Ectodermal cell (in vitro differentiated cells): ENCODE measurements at regions not wholly inside any gene's neighbourhood (a gene's known extent, or its start where the extent isn't known, plus 50 kb on each side); places are given as distances from the start of the nearest gene placed in this dataset.

Experiments
- H3K27ac ChIP-seq: 2 replicates; pipeline ENCODE4 v1.7.0; 2013; ENCODE audit warnings: mild to moderate bottlenecking, low read depth, low read length; ENCODE audit not compliant: insufficient read depth, poor library complexity, severe bottlenecking
- H3K27me3 ChIP-seq: 2 replicates; pipeline ENCODE4 v1.7.0; 2013; ENCODE audit warnings: mild to moderate bottlenecking, low read length; ENCODE audit not compliant: insufficient read depth, control insufficient read depth, poor library complexity, severe bottlenecking
- H3K36me3 ChIP-seq: one replicate; pipeline ENCODE4 v1.7.0; 2013; ENCODE audit warnings: low read length; ENCODE audit not compliant: control insufficient read depth, insufficient read depth
- H3K4me1 ChIP-seq: one replicate; pipeline ENCODE4 v1.7.0; 2013; ENCODE audit warnings: low read length; ENCODE audit not compliant: control insufficient read depth, insufficient read depth
- H3K4me3 ChIP-seq: 2 replicates; pipeline ENCODE4 v1.7.0; 2013; ENCODE audit warnings: low read depth, low read length, control low read depth; ENCODE audit not compliant: insufficient read depth
- H3K9me3 ChIP-seq: 2 replicates; pipeline ENCODE4 v1.7.0; 2013; ENCODE audit warnings: mild to moderate bottlenecking, low read length, moderate library complexity; ENCODE audit not compliant: control insufficient read depth
- WGBS, 2 experiments: methylation state at CpG; one replicate each; pipeline ENCODE4 v1.1.7; 2013; ENCODE audit warnings: missing lambda C conversion rate in 2 of 2; 5-methylcytosine and 5-hydroxymethylcytosine counted together

DNA sequence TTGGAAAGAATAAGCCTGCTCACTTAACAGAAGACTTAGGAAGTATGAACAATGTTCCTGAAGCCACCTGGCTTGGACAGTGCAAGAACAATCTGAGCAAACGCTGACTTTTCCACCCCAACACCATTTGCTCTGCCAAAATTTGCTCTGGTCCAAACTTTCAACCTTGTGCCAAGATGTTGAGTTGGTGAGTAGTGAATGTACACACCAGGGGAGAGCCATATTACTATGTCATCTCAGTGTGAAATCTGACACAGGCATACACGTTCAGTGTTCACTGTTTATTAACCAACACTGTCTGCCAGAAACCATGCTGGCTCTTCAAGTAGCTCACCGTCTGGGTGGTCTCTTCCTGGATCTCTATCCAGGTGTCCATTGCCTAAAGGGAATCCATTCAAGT is 152.9 kb upstream of the LPP start:
- H3K27ac ChIP-seq, result no peak overlapping the region

DNA sequence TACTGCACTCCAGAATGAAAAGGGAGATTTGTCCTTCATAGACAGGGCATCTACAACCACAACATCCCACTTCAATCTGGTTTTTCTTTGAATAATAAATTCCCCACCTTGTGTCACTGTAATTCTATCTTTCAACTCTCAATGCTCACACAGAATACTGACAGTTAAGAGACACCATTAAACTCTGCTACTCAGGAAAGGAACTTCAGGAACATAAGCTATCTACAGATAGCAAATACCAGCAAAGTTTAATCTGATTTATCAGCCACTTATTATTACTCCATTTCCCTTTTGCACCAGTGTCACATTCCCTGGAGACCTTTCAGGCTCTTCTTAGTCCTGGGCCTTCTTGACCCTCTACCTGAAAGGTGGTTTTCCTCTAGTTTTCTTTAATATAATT is 152.0 kb upstream of the LPP start:
- peaks cover 7% of the 10 kb centered on the region for H3K4me1 ChIP-seq
- H3K27me3 ChIP-seq, result no peaks in the 10 kb centered on the region
- no peak overlapping the region for H3K4me3 ChIP-seq
- no peak overlapping the region for H3K27ac ChIP-seq
- H3K36me3 ChIP-seq, result no peaks in the 10 kb centered on the region
- H3K9me3 ChIP-seq, result no peaks in the 10 kb centered on the region

More for the DNA sequence above, 152.9 kb upstream of the LPP start:
- 89 to 94% methylated on average over 2 to 3 of the region's 3 CpGs for WGBS, 2 experiments
- Histone ChIP-seq H3K4me1 (peaks cover 7% of the 10 kb centered on the region), H3K27me3 (no peaks in the 10 kb centered on the region), H3K9me3 (no peaks in the 10 kb centered on the region), H3K36me3 (no peaks in the 10 kb centered on the region), H3K4me3 (no peak overlapping the region)

DNA sequence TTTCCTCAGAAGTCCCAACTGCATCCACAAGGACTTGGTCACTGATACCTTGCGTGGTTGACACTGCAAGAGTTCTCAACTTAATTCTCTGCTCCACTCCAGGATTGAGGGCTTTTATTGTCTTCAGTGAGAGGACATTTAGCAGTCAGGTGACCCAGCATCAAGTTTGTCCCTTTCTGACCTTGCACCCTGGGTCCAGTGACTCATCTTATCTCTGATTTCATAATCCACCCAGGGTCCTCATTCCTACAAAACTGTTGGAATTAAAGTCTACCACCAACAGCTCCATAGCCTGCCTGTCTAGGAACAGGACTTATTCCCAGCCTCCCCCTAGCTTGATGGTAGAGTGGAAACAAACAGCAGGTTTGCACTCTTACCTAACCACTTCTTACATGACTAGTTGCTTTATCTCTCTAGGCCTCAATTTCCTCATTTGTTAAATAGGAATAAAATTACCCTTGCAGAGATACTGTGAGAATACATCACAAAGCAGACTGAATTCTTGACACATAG is 151.3 kb upstream of the LPP start:
- 90 to 100% methylated on average over 1 of the region's 1 CpG for WGBS, 2 experiments
- Histone ChIP-seq H3K36me3 (no peaks in the 10 kb centered on the region), H3K27me3 (no peaks in the 10 kb centered on the region)

DNA sequence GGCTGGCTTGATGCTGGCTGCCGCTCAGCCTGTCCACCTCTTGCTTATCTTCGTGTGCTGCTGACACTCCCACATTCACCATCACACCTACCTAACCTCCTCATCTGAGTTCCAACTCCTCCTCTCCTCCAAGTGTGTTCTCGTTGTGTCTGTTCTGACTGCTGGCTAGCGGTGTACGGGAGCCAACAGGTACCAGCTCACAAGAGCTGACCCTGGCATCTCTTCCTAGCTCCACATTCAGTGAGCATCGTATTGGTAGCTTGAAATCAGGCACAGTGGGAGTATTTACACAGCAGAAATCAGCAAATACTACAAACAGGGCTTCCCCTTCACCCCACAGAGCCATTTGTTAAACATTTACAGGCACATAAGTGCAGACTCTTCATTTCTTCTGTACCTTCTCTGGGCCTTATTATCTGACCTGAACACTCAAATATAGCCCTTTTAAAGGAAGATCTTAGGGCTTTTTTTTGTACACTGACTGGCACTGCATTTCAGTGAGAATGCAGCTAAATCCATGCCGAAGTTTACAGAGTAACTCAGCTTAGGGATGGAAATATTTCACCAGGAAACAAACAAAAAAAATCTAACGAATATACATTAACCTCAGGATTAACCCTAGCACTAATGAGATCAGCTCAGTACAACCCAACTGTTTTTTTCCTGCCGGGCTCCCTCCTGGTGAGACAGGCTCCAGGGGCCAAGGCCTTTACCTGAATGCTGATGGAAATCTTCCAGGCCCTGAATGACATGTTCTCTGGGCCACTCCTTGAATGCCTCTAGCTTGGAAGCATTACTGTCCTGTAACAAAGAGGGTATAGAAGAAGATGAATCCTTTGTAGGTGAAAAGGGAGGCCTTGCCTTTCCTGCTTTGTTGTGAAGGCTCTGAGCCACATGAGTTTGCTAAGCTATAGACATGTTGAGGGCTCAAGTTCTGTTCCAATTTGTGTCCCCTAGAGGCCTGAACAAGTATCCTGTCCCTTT is 150.5 kb upstream of the LPP start:
- Histone ChIP-seq H3K4me1 (peaks cover 7% of the 10 kb centered on the region), H3K36me3 (no peaks in the 10 kb centered on the region), H3K27me3 (no peaks in the 10 kb centered on the region), H3K4me3 (no peak overlapping the region), H3K9me3 (no peaks in the 10 kb centered on the region), H3K27ac (no peak overlapping the region)
- WGBS, 2 experiments, result 70 to 71% methylated on average over 9 of the region's 9 CpGs

More for the DNA sequence above, 151.3 kb upstream of the LPP start:
- no peak overlapping the region for H3K27ac ChIP-seq
- no peaks in the 10 kb centered on the region for H3K9me3 ChIP-seq
- peaks cover 7% of the 10 kb centered on the region for H3K4me1 ChIP-seq
- H3K4me3 ChIP-seq, result no peak overlapping the region

DNA sequence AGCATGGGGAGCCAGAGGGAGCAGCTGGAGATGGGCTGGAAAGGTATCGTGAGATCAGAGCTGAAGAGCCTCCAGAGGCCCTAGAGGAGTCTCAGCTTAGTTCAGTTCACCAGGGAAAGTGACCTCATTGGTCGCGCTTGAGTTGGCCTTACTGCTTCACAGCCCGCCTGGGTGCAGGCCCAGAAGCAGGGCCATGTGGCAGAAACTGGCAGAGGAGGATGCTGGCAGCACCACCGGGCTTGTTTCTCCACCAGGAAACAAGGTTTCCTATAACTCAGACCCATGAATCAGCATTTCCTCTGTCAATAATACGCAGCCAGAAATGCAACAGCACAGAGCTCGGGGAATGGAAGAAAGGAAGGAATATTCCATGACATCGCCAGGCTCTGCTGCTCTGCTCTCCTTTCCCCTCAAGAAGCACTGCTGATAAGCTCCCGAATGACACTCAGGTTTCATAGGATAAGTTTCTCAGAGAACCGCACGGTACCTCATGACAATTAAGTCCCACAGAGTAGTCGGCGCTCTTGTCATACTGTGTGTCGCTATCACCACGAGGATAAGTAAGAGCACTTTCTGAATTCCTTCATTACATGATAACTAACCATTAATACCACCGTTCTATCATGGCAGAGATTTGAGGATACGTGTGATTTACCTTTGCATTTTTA is 147.1 kb upstream of the LPP start:
- H3K36me3 ChIP-seq, result no peaks in the 10 kb centered on the region
- no peak overlapping the region for H3K4me3 ChIP-seq
- no peaks in the 10 kb centered on the region for H3K9me3 ChIP-seq
- H3K4me1 ChIP-seq, result peaks cover 7% of the 10 kb centered on the region
- no peaks in the 10 kb centered on the region for H3K27me3 ChIP-seq
- H3K27ac ChIP-seq, result no peak overlapping the region
- WGBS, 2 experiments, result 94% methylated on average over 17 of the region's 17 CpGs

DNA sequence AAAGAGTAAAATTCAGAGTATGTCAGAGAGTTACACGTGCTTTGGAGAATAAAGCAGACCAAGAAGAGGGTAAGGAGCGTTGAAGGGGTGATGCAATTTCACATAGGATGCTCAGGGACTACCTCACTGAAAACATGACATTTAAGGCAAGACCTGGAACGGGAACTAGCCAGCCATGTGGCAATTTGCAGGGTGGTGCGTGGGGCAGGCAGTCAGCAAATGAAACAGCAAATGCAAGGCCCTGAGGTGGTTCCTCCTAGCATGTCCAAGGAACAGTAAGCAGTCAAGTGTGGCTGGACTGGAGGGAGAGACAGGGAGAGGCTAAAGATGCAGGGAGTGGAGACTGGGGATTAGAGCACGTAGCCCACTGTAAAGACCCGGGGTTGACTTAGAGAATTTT is 146.1 kb upstream of the LPP start:
- no peak overlapping the region for H3K4me3 ChIP-seq
- 90% methylated on average over 6 of the region's 6 CpGs for WGBS, 2 experiments

DNA sequence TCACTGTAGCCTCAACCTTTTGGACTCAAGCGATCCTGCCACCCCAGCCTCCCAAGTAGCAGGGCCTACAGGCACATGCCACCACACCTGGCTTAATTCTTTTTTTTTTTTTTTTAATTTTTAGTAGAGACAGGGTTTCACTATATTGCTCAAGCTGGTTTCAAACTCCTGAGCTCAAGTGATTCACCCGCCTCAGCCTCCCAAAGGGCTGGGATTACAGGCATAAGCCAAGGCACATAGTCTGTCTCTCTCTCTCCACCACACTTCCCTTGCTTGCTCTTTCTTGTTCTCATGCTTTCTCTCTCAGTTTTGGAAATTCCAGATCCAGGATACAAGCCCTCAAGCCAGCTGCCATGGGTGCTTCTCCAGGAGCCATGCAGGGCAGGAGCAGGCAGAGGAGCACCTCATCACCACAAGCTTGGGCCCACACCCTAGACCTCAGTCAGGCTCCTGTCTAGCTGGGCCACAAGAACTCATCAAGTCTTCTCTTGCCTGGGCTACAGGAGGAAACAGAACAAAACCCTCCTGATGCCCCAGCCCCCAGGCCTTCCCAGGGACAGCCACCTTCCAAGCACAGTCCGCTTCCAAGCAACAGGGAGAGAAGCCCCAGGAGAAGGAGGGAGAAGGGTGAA is 145.3 kb upstream of the LPP start:
- Histone ChIP-seq H3K27ac (no peak overlapping the region), H3K36me3 (no peaks in the 10 kb centered on the region), H3K4me3 (no peak overlapping the region), H3K27me3 (no peaks in the 10 kb centered on the region), H3K4me1 (peaks cover 1% of the 10 kb centered on the region), H3K9me3 (no peaks in the 10 kb centered on the region)
- WGBS, 2 experiments, result 88 to 92% methylated on average over 3 of the region's 3 CpGs

More for the DNA sequence above, 146.1 kb upstream of the LPP start:
- Histone ChIP-seq H3K27ac (no peak overlapping the region), H3K27me3 (no peaks in the 10 kb centered on the region), H3K36me3 (no peaks in the 10 kb centered on the region), H3K9me3 (no peaks in the 10 kb centered on the region), H3K4me1 (peaks cover 7% of the 10 kb centered on the region)

DNA sequence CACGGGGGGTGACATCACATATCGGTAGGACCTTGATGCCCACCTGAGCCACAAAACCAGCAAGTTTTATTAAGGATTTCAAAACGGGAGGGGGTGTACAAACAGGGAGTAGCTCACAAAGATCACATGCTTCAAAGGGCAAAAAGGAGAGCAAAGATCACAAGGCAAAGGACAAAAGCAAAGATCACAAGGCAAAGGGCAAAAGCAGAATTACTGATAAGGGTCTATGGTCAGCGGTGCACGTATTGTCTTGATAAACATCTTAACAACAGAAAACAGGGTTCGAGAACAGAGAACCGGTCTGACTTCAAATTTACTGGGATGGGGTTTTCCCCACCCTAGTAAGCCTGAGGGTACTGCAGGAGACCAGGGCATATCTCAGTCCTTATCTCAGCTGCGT is 143.5 kb upstream of the LPP start:
- Histone ChIP-seq H3K9me3 (no peaks in the 10 kb centered on the region), H3K27me3 (no peaks in the 10 kb centered on the region), H3K4me3 (no peak overlapping the region), H3K36me3 (no peaks in the 10 kb centered on the region), H3K27ac (no peak overlapping the region), H3K4me1 (no peaks in the 10 kb centered on the region)
- 81 to 82% methylated on average over 8 of the region's 8 CpGs for WGBS, 2 experiments

DNA sequence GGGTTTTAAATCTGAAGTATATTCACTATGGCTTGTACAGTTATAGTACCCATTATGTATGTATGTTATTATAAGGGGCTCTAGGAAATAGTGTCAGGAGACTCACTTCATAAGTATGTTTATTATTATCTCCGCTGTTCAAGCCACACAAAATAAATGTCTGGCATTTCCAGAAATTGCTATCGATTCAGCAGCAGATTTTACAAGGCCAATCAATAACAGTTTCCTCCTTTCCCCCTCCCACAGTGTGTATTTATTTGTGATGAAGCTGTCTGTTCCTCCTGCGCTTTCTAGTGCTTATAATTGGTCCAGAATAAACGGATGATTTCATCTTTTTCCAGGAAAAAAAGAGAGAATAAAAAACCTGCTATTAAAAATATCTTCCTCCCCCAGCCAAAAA is 134.2 kb upstream of the LPP start:
- H3K36me3 ChIP-seq, result no peaks in the 10 kb centered on the region
- no peak overlapping the region for H3K27ac ChIP-seq
- WGBS, 2 experiments, result 91 to 100% methylated on average over 1 to 4 of the region's 4 CpGs
- H3K4me3 ChIP-seq, result no peak overlapping the region
- no peaks in the 10 kb centered on the region for H3K27me3 ChIP-seq
- no peaks in the 10 kb centered on the region for H3K9me3 ChIP-seq
- no peaks in the 10 kb centered on the region for H3K4me1 ChIP-seq

DNA sequence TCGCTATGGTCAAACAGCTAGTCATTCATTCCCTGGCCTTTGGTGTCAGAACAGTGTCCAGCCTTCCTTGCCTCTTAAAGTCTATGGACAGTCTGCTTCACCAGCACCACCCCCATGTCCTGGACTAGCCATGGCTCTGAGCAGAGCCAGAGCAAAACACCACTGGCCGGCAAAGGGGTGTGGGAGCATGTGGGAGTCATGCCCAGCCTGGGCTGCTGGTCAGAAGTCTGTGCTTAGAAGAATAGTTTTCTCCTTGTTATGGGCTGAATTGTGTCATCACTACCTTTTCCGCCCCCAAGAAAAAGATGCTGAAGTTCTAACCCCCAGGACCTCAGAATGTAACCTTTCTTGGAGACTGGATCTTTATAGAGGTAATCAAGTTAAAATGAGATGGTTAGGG is 132.9 kb upstream of the LPP start:
- Histone ChIP-seq H3K9me3 (no peaks in the 10 kb centered on the region), H3K27me3 (no peaks in the 10 kb centered on the region), H3K4me3 (no peak overlapping the region), H3K4me1 (no peaks in the 10 kb centered on the region), H3K27ac (no peak overlapping the region), H3K36me3 (no peaks in the 10 kb centered on the region)
- WGBS, 2 experiments, result 91 to 92% methylated on average over 3 of the region's 3 CpGs
